HepG2 (cell line): ENCODE measurements at regions not wholly inside any gene's neighbourhood (a gene's known extent, or its start where the extent isn't known, plus 50 kb on each side); places are given as distances from the start of the nearest gene placed in this dataset.
A peak's percentile ranks its signal among the peaks of the same experiment; 100 is the strongest.

Experiments used
- ATAC-seq: fragments of 200-7000 bp; cut with Tn5 transposase; 3 replicates; pipeline ENCODE4 v1.9.1; 2020; ENCODE audit warnings: mild to moderate bottlenecking, moderate library complexity
- BruUV-seq: library from RNA; stranded (reverse); fragments of 400-500 nt; replicated peaks from 2 replicates; lab custom pipeline; 2021; lab: Mats Ljungman, UMichigan
- CTCF ChIA-PET: fragments of 300-600 bp; formaldehyde crosslinking; extraction: SDS; loops from one replicate; lab custom pipeline; 2021; ENCODE audit warnings: low total read pairs, inconsistent platforms, low intra/inter-chr PET ratio; lab: Yijun Ruan, JAX
- POLR2A ChIA-PET: fragments of 350-600 bp; sonication (Branson Sonifier 250); formaldehyde crosslinking; loops from one replicate; lab custom pipeline; 2020; ENCODE audit warnings: antibody characterized with exemption, inconsistent platforms; lab: Yijun Ruan, JAX
- DNase-seq: peaks from one replicate; pipeline ENCODE4 v3.0.0-alpha.2; 2015; ENCODE audit warnings: low spot score
- FAIRE-seq: peaks from 3 replicates; lab custom pipeline; 2011; peaks lifted over from hg19 to GRCh38; lab: Jason Lieb, UNC
- H2AFZ ChIP-seq: one replicate; pipeline ENCODE4 v1.6.1; 2011; ENCODE audit warnings: low read length, inconsistent platforms
- H3K27ac ChIP-seq: fragments of 300-600 bp; 3 replicates; pipeline ENCODE4 v1.8.0; 2011; ENCODE audit warnings: mixed run types, mild to moderate bottlenecking, mixed read lengths, low read length, inconsistent platforms; ENCODE audit not compliant: insufficient read depth; ENCODE audit errors: extremely low read length
- H3K27me3 ChIP-seq, 2 experiments: fragments of 200-600 bp in 1 of 2; 2 replicates in 1 of 2; 3 replicates in 1 of 2; pipeline versions ENCODE4 v1.6.0 to v1.8.0; 2011; ENCODE audit warnings: low read length in 2 of 2, mild to moderate bottlenecking in 2 of 2, moderate library complexity in 2 of 2, inconsistent platforms in 1 of 2; ENCODE audit not compliant: insufficient read depth in 2 of 2, control insufficient read depth in 1 of 2
- H3K36me3 ChIP-seq, 2 experiments: fragments of 200-600 bp in 1 of 2; replicated peaks in 1 of 2; 2 replicates in 1 of 2; 3 replicates in 1 of 2; pipeline versions ENCODE4 v1.5.1 to v1.8.0; 2011; ENCODE audit warnings: low read length in 2 of 2, inconsistent platforms in 1 of 2; ENCODE audit not compliant: insufficient read depth in 2 of 2, control insufficient read depth in 1 of 2
- H3K4me1 ChIP-seq: 2 replicates; pipeline ENCODE4 v1.5.1; 2012; ENCODE audit warnings: low read length, inconsistent platforms; ENCODE audit not compliant: insufficient read depth
- H3K4me2 ChIP-seq: 2 replicates; pipeline ENCODE4 v1.6.0; 2011; ENCODE audit warnings: low read depth, low read length, inconsistent platforms
- H3K4me3 ChIP-seq, 3 experiments: fragments of 200-600 bp in 1 of 3; sonication (generic), shearing (Covaris generic) in 1 of 3; replicated peaks in 1 of 3; 2 replicates each; pipeline ENCODE4 v1.5.1; 2011 to 2016; ENCODE audit warnings: low read length in 3 of 3, inconsistent platforms in 2 of 3, low read depth in 2 of 3, mild to moderate bottlenecking in 2 of 3, control low read depth in 1 of 3, mixed read lengths in 1 of 3; ENCODE audit not compliant: insufficient read depth in 1 of 3
- H3K79me2 ChIP-seq: one replicate; pipeline ENCODE4 v1.6.1; 2011; ENCODE audit warnings: low read length, inconsistent platforms; ENCODE audit not compliant: insufficient read depth
- H3K9ac ChIP-seq: 2 replicates; pipeline ENCODE4 v1.6.0; 2011; ENCODE audit warnings: mild to moderate bottlenecking, low read depth, low read length, inconsistent platforms; ENCODE audit not compliant: insufficient read depth
- H3K9me3 ChIP-seq: 2 replicates; pipeline ENCODE4 v1.5.1; 2012; ENCODE audit warnings: mild to moderate bottlenecking, low read length
- H4K20me1 ChIP-seq: 2 replicates; pipeline ENCODE4 v1.6.0; 2011; ENCODE audit warnings: inconsistent platforms, mild to moderate bottlenecking, low read length, moderate library complexity; ENCODE audit not compliant: insufficient read depth
- ATF7-NPFF ChIP-seq: sonication (generic); formaldehyde crosslinking; IDR thresholded peaks from 2 replicates; pipeline ENCODE4 v1.8.1; 2023; ENCODE audit warnings: mild to moderate bottlenecking, low read depth, missing genetic modification reagents, moderate library complexity
- KDM3A ChIP-seq: IDR thresholded peaks from 2 replicates; pipeline ENCODE4 v1.6.1; 2018; ENCODE audit warnings: low read depth, missing compliant biosample characterization
- MAFF ChIP-seq: IDR thresholded peaks from 2 replicates; pipeline ENCODE4 v1.6.1; 2011; ENCODE audit warnings: low read depth, low read length, improper control_type of control experiment
- MAFK ChIP-seq, 2 experiments: IDR thresholded peaks in 1 of 2; conservative IDR thresholded peaks in 1 of 2; 2 replicates each; pipeline ENCODE4 v1.6.1; 2011; ENCODE audit warnings: improper control_type of control experiment in 2 of 2, low read length in 2 of 2
- XBP1 ChIP-seq: sonication (generic); formaldehyde crosslinking; IDR thresholded peaks from 2 replicates; pipeline ENCODE4 v1.5.0; 2020; ENCODE audit warnings: missing genetic modification reagents
- ZBTB40 ChIP-seq, 2 experiments: fragments of 450-650 bp in 1 of 2; sonication (generic) in 1 of 2; formaldehyde crosslinking in 1 of 2; IDR thresholded peaks; 2 replicates each; pipeline versions ENCODE4 v1.6.1 to v1.8.0; 2016 to 2022; ENCODE audit warnings: antibody characterized with exemption in 1 of 2, mild to moderate bottlenecking in 1 of 2, missing genetic modification reagents in 1 of 2
- ZNF564 ChIP-seq: sonication (generic); formaldehyde crosslinking; IDR thresholded peaks from 2 replicates; pipeline ENCODE4 v1.8.1; 2023; ENCODE audit warnings: mild to moderate bottlenecking, missing genetic modification reagents
- ZSCAN25 ChIP-seq: sonication (generic); formaldehyde crosslinking; IDR thresholded peaks from 2 replicates; pipeline ENCODE4 v1.8.0; 2022; ENCODE audit warnings: mild to moderate bottlenecking, missing genetic modification reagents
- in situ Hi-C: cut with HindIII; loops from 2 replicates; pipeline ENCODE4 v1.10.0; 2017; ENCODE audit warnings: low pct_unique_long_range_greater_than_20kb; ENCODE audit not compliant: extremely low pct_ligation_motif_present
- intact Hi-C: fragments of 100-400 bp; cut with micrococcal nuclease; formaldehyde crosslinking; loops from one replicate; pipeline ENCODE4 v1.10.0; 2022; ENCODE audit not compliant: unreplicated experiment
- TF ChIP-seq, protein P1 (sequence below): sonication (generic); formaldehyde crosslinking; IDR thresholded peaks from 2 replicates; pipeline ENCODE4 v1.4.0; 2020; ENCODE audit warnings: missing genetic modification reagents

- H3K4me3 ChIP-seq, result no peak overlapping the region
- no peak overlapping the region for H2AFZ ChIP-seq
- no peaks in the 10 kb centered on the region for H3K4me1 ChIP-seq
- intact Hi-C loops, result no loop called here
- no peaks in the 10 kb centered on the region for H3K79me2 ChIP-seq
- no peak overlapping the region for H3K9ac ChIP-seq
- H3K27me3 ChIP-seq, result no peaks in the 10 kb centered on the region
- no TSS peak for BruUV-seq
- H3K9me3 ChIP-seq, result no peaks in the 10 kb centered on the region
- H3K4me2 ChIP-seq, result no peak overlapping the region
- in situ Hi-C loops, result no loop called here
- H3K27ac ChIP-seq, result no peak overlapping the region
- no peak for DNase-seq
- ChIA-PET POLR2A (no interaction called here), CTCF (no interaction called here)
- no peak for FAIRE-seq
- no peaks in the 10 kb centered on the region for H3K36me3 ChIP-seq
- ATAC-seq, result no peak
- H4K20me1 ChIP-seq, result no peaks in the 10 kb centered on the region
- TF ChIP-seq, protein P1, sequence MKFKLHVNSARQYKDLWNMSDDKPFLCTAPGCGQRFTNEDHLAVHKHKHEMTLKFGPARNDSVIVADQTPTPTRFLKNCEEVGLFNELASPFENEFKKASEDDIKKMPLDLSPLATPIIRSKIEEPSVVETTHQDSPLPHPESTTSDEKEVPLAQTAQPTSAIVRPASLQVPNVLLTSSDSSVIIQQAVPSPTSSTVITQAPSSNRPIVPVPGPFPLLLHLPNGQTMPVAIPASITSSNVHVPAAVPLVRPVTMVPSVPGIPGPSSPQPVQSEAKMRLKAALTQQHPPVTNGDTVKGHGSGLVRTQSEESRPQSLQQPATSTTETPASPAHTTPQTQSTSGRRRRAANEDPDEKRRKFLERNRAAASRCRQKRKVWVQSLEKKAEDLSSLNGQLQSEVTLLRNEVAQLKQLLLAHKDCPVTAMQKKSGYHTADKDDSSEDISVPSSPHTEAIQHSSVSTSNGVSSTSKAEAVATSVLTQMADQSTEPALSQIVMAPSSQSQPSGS (CRISPR knock-in tag), result no peak
- TF ChIP-seq ZSCAN25 (CRISPR knock-in tag) (no peak), MAFF (peak; percentile 91), ATF7-NPFF (no peak), MAFK (conservative IDR thresholded peaks at IDR 0.05 in 1 of 2, IDR thresholded peaks at IDR 0.05 in 1 of 2; ENCODE audit: low read length in 2 of 2) (peak; percentile 91 to 94), KDM3A (no peak), XBP1 (CRISPR knock-in tag) (no peak), ZBTB40 (IDR thresholded peaks at IDR 0.05) (no peak), ZBTB40 (CRISPR knock-in tag; IDR thresholded peaks at IDR 0.05) (no peak), ZNF564 (no peak)
Measured at GRCh38 chr17:70774339-70775117, 605.2 kb downstream of the KCNJ2 start.
